Activated CD8-positive, alpha-beta memory T cell treated with anti-CD3 and anti-CD28 coated beads, Interleukin-2, amount 10 ng/mL, durations not matched to agents 7 days and 5 days (primary cell): ENCODE measurements at regions not wholly inside any gene's neighbourhood (a gene's known extent, or its start where the extent isn't known, plus 50 kb on each side); places are given as distances from the start of the nearest gene placed in this dataset.
"Not testable (repeated sequence)": the region's sequence is repeated elsewhere in the genome, so short reads cannot be mapped to it uniquely, and the experiment has no call there.

Experiments used
- ATAC-seq: fragments of 150-1000 bp; cut with Tn5 transposase; one replicate; pipeline ENCODE4 v1.10.0; 2021; ENCODE audit warnings: moderate library complexity
- CTCF ChIA-PET: fragments of 350-600 bp; sonication (Branson Sonifier 250); formaldehyde crosslinking; loops from one replicate; lab custom pipeline; 2021; ENCODE audit warnings: antibody characterized with exemption; lab: Charles Lee
- DNase-seq: peaks from one replicate; pipeline ENCODE4 v3.0.0-alpha.2; 2020
- H3K27ac Mint-ChIP-seq: one replicate; pipeline ENCODE4 v1.8.0; 2021; ENCODE audit warnings: mild to moderate bottlenecking, mixed read lengths
- H3K27me3 Mint-ChIP-seq: one replicate; pipeline ENCODE4 v1.8.0; 2021; ENCODE audit warnings: mixed read lengths
- H3K36me3 Mint-ChIP-seq: one replicate; pipeline ENCODE4 v1.8.0; 2021; ENCODE audit warnings: mild to moderate bottlenecking, mixed read lengths
- H3K4me1 Mint-ChIP-seq: one replicate; pipeline ENCODE4 v1.8.0; 2021; ENCODE audit warnings: mixed read lengths
- H3K4me3 Mint-ChIP-seq: one replicate; pipeline ENCODE4 v1.8.0; 2021; ENCODE audit warnings: mild to moderate bottlenecking, moderate library complexity, mixed read lengths
- H3K9me3 Mint-ChIP-seq: one replicate; pipeline ENCODE4 v1.8.0; 2022; ENCODE audit warnings: low read depth, mixed read lengths

DNA sequence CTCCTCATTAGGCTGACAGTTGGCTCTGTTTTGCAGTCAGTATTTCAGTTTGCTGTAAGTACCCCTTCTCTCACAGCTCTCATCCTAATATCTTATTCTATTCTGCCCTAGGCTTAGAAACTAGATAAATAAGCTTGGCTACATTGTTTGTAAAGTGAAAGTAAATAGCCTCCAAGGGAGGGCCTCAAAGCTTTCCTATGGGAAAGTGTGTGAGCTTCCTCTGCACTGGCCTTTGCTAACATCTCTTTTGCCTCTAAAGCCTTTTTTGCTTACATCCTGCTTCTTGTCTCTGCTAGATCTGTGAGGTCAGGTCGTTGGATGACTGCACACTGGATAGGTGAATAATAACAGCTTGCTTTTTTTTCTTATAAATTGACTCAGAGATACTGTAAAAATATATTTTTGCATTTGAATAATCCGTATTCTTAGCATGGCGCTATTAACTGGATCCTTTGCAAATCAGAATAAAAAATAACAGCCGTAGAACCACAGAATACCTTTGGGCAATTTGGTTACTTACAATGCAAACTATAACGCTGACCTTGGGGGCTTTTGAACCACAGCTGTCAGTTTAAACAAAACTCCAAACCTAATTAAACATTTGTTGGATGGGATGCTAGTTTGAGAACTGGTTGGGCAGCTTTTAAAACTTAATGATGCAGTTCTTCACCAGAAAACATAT is 55.1 kb downstream of the TTC6 start:
- Mint-ChIP-seq H3K4me1 (no peaks in the 10 kb centered on the region), H3K4me3 (no peak overlapping the region), H3K36me3 (no peaks in the 10 kb centered on the region), H3K9me3 (peaks cover under 1% of the 10 kb centered on the region), H3K27me3 (no peaks in the 10 kb centered on the region), H3K27ac (no peak overlapping the region)
- DNase-seq (no peak), ATAC-seq (no peak)
- CTCF ChIA-PET = no interaction called here

DNA sequence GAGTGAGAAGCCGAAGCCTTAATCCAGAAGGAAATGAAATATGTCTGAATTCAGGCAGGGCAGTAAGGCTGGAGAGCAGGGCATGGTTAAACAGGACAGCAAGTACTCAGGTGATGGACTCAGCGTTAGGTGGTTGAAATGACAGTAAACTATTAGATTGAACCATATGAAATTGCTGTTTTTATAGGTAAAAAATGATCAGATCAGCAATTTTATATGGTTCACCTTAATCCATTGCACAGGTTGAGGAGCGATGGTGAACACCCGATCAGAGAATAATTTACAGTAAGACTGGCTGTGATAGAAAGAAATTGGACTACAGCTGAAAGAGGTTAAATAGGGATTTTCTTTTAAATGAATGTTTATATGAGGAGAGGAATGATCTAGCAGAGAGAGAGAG is 56.6 kb downstream of the TTC6 start:
- ATAC-seq (no peak), DNase-seq (no peak)
- Mint-ChIP-seq H3K9me3 (peaks cover 3% of the 10 kb centered on the region), H3K4me1 (no peaks in the 10 kb centered on the region), H3K4me3 (no peak overlapping the region), H3K36me3 (no peaks in the 10 kb centered on the region), H3K27me3 (no peaks in the 10 kb centered on the region), H3K27ac (no peak overlapping the region)
- CTCF ChIA-PET = no interaction called here

DNA sequence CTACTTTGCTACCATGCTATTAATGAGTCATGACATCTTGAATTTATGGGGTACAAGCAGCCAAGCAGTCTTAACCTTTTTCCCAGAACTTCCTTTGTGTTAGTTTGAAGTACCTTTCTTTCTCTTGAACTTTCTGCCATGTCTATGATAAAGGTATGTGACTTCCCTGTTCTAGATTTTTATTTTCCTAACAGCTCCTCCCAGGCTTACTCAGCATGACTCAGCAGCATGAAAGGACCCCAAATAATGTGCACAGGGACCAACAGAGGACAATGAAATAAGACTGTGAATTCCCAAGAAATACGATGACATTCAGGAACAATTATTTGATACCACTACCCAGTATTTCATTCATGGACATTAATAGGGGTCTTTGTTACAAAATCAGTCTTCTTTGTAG is 60.0 kb downstream of the TTC6 start:
- Mint-ChIP-seq H3K27me3 (no peaks in the 10 kb centered on the region), H3K27ac (no peak overlapping the region), H3K4me1 (no peaks in the 10 kb centered on the region), H3K9me3 (peaks cover 6% of the 10 kb centered on the region), H3K4me3 (no peak overlapping the region), H3K36me3 (no peaks in the 10 kb centered on the region)
- DNase-seq (no peak), ATAC-seq (no peak)
- CTCF ChIA-PET = no interaction called here

DNA sequence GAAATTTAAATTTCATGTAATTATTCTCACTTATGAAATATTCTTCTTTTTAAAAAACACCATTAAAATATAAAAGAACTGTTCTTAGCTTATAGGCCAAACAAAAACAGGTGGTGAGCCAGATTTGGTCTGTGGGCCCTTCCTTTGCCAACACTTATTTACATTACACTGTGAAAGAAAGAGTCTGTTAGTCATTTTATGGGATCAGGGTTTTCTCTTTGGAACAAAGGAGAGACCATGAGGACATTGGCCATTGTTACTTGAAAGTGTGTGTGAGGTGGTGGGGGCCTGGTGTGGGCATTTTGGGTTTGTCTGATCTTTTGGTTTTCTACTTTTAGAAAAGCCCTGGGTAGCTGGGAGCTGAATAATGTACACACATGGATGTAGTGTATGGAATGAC is 62.7 kb downstream of the TTC6 start:
- H3K27me3 Mint-ChIP-seq = no peaks in the 10 kb centered on the region
- no peaks in the 10 kb centered on the region for H3K36me3 Mint-ChIP-seq
- DNase-seq (no peak), ATAC-seq (no peak)
- peaks cover 9% of the 10 kb centered on the region for H3K9me3 Mint-ChIP-seq
- no peak overlapping the region for H3K4me3 Mint-ChIP-seq
- no peak overlapping the region for H3K27ac Mint-ChIP-seq
- no peaks in the 10 kb centered on the region for H3K4me1 Mint-ChIP-seq
- CTCF ChIA-PET = no interaction called here

DNA sequence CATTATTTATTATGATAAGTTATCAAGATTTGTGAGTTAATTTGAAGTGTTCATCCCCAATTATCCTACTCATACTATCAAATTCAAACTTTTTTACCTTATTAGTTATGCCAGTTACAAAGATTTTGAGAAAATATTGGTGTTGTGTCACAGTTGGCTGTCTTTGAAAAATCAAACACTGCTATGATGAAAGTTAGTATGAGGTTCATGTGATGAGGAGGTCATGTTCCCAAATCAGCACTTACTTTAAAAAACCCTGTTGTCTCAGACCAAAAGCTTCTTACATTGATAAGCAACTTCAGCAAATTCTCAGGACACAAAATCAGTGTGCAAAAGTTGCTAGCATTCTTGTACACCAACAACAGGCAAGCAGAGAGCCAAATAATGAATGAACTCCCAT is 68.1 kb downstream of the TTC6 start:
- Mint-ChIP-seq H3K27me3 (no peaks in the 10 kb centered on the region), H3K27ac (no peak overlapping the region), H3K36me3 (no peaks in the 10 kb centered on the region), H3K4me3 (no peak overlapping the region), H3K9me3 (peaks cover 8% of the 10 kb centered on the region), H3K4me1 (no peaks in the 10 kb centered on the region)
- ATAC-seq (no peak), DNase-seq (no peak)
- CTCF ChIA-PET = no interaction called here

DNA sequence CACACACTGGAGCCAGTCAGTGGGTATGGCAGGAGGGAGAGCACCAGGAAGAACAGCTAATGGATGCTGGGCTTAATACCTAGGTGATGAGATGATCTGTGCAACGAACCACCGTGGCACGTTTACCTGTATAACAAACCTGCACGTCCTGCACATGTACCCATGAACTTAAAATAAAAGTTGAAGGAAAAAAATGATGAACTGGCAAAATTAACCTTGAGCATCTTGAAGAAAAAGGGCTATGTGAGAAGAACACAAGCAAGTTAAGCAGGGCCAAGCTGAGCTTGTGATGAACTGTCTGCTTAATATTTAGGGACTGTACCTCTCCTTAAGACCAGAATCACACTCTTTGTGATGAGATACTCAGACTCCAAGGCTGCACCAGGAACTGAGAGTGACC is 70.0 kb downstream of the TTC6 start:
- Mint-ChIP-seq H3K4me1 (no peaks in the 10 kb centered on the region), H3K9me3 (peaks cover 12% of the 10 kb centered on the region), H3K4me3 (no peak overlapping the region), H3K27me3 (no peaks in the 10 kb centered on the region), H3K27ac (no peak overlapping the region), H3K36me3 (no peaks in the 10 kb centered on the region)
- DNase-seq (no peak), ATAC-seq (no peak)
- CTCF ChIA-PET = no interaction called here

DNA sequence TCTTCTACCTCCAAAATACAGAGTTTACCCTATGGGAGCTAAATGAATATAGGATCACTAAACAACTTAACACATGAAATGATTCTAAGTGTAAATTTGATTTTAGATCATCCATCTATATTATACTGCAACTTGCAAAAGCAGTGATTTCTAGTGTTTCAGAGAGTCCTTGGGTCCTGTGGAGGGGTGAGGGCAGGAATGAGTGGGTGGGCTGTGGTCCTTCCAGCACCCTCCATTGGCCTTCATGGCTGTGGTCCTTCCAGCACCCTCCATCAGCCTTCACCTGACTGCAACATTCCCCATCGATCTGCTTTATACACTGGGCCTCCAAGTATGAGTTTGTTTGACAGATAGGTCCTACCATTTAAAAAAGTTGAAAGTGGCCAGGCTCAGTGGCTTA is 70.5 kb downstream of the TTC6 start:
- Mint-ChIP-seq H3K27ac (no peak overlapping the region), H3K4me1 (no peaks in the 10 kb centered on the region), H3K27me3 (no peaks in the 10 kb centered on the region), H3K36me3 (no peaks in the 10 kb centered on the region), H3K4me3 (no peak overlapping the region), H3K9me3 (peaks cover 12% of the 10 kb centered on the region)
- ATAC-seq (no peak), DNase-seq (no peak)
- CTCF ChIA-PET = no interaction called here

DNA sequence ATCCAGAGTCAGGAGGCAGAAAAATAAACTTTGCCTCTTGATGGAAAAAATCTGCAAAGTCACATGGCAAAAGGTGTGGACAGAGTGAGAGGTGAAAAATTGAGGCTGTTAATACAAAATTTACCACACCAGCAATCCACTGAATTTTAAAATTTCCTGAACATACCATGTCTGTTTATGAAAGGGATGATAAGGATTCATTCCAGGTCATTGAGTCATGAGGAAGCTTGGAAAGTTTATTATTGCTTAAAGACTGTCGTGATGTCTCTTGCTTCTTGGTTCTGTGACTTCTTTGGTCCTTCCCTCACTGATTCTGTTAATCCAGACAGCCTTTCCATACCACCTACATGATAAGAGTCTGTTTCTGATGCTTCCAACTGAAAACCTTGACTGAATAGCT is 73.2 kb downstream of the TTC6 start:
- Mint-ChIP-seq H3K27ac (no peak overlapping the region), H3K4me3 (no peak overlapping the region)
- CTCF ChIA-PET = no interaction called here

DNA sequence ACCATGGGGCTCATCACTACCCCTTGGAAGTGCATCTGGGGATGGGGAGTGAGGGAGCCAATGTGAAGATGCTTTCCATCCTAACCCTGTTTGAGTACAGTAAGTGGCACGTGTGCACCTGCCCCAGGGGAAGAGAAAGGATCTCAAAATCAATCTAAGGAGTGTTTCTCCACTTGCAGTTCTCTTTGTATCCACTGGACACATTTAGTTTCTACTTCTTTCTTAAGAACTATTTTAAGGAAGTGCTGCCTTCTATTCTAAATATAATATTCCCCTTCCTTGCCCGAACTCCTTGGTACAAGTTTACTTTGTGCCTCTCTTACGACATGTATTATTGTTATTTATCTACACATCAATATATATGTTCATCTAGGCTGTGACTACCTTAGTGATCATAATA is 73.8 kb downstream of the TTC6 start:
- Mint-ChIP-seq H3K27me3 (no peaks in the 10 kb centered on the region), H3K9me3 (peaks cover 8% of the 10 kb centered on the region), H3K36me3 (no peaks in the 10 kb centered on the region), H3K4me3 (no peak overlapping the region), H3K4me1 (no peaks in the 10 kb centered on the region), H3K27ac (no peak overlapping the region)
- no peak for ATAC-seq
- DNase-seq = no peak
- CTCF ChIA-PET = no interaction called here

More for the DNA sequence above, 73.2 kb downstream of the TTC6 start:
- Mint-ChIP-seq H3K9me3 (peaks cover 10% of the 10 kb centered on the region), H3K36me3 (no peaks in the 10 kb centered on the region), H3K27me3 (no peaks in the 10 kb centered on the region), H3K4me1 (no peaks in the 10 kb centered on the region)
- DNase-seq = no peak
- no peak for ATAC-seq

DNA sequence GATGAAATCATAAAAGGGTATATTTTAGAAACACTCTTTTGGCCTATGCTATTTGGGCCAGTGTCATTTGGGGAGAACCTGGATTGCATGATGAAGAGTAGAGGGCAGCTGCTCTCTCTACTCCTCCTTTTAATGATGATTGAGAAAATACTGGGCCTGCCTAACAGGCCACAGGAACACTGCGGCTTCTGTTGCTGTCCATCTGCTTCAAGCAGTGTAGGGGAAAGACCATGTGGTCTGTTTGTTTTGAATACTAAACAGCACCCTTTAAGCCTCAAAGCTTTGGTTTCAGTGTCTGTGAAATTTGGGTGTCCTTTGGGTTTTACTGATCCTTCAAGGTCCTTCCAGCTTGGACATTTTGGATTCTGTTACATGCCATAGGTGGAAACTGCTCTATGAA is 78.0 kb downstream of the TTC6 start:
- H3K9me3 Mint-ChIP-seq = peaks cover 5% of the 10 kb centered on the region
- H3K27ac Mint-ChIP-seq = no peak overlapping the region
- CTCF ChIA-PET = no interaction called here
- no peaks in the 10 kb centered on the region for H3K4me1 Mint-ChIP-seq
- no peak overlapping the region for H3K4me3 Mint-ChIP-seq
- no peak for ATAC-seq
- H3K36me3 Mint-ChIP-seq = no peaks in the 10 kb centered on the region
- no peaks in the 10 kb centered on the region for H3K27me3 Mint-ChIP-seq
- no peak for DNase-seq

DNA sequence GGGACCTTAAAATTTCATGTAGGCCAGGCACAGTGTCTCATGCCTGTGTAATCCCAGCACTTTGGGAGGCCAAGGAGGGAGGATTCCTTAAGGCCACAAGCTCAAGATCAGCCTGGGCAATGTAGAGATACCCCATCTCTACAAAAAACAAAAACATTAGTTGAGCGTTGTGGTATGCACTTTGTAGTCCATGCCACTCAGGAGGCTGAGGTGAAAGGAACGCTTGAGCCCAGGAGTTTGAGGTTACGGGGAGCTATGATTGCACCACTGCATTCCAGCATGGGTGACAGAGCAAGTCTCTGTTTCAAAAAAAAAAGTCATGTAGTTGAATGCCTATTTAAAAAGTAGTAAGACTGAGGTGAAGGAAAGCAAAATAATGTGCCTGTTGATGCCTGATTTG is 83.5 kb downstream of the TTC6 start:
- no peaks in the 10 kb centered on the region for H3K27me3 Mint-ChIP-seq
- no peak overlapping the region for H3K27ac Mint-ChIP-seq
- H3K4me1 Mint-ChIP-seq = no peaks in the 10 kb centered on the region
- H3K36me3 Mint-ChIP-seq = no peaks in the 10 kb centered on the region
- DNase-seq = no peak
- H3K9me3 Mint-ChIP-seq = no peaks in the 10 kb centered on the region
- CTCF ChIA-PET = no interaction called here
- no peak overlapping the region for H3K4me3 Mint-ChIP-seq
- no peak for ATAC-seq

DNA sequence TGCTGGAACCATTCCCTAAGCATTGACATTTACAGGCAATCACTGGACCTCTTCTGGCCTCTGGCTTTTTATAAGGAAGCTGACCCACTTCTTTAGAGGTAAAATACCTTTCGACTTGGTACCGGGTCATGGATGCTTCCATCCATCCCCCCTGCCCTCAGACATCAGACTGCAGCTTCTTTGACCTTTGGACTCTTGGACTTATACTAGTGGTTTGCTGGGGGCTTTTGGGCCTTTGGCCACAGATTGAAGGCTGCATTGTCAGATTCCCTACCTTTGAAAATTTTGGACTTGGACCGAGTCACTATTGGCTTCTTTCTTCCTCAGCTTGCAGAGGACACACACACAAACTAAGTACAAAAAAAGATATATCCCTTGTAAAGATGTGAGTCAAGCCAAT is 86.1 kb downstream of the TTC6 start:
- Mint-ChIP-seq H3K4me1 (no peaks in the 10 kb centered on the region), H3K9me3 (peaks cover 2% of the 10 kb centered on the region), H3K4me3 (no peak overlapping the region), H3K27ac (no peak overlapping the region), H3K27me3 (no peaks in the 10 kb centered on the region), H3K36me3 (no peaks in the 10 kb centered on the region)
- no peak for DNase-seq
- no peak for ATAC-seq
- CTCF ChIA-PET = no interaction called here

DNA sequence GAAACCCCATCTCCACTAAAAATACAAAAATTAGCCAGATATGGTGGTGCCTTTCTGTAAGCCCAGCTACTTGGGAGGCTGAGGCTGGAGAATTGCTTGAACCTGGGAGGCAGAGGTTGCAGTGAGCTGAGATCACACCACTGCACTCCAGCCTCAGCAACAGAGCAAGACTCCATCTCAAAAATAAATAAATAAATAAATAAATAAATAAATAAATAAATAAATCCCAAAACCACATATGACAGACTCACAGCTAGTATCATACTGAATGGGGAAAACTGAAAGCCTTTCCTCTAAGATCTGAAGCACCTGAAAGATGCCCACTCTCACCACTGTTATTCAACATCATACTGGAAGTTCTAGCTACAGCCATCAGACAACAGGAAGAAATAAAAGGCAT is 97.3 kb downstream of the TTC6 start:
- DNase-seq, H3K27me3 Mint-ChIP-seq, H3K36me3 Mint-ChIP-seq, H3K27ac Mint-ChIP-seq, ATAC-seq, H3K4me1 Mint-ChIP-seq, CTCF ChIA-PET, H3K4me3 Mint-ChIP-seq: not testable (repeated sequence)
- H3K9me3 Mint-ChIP-seq = peaks cover 18% of the 10 kb centered on the region

DNA sequence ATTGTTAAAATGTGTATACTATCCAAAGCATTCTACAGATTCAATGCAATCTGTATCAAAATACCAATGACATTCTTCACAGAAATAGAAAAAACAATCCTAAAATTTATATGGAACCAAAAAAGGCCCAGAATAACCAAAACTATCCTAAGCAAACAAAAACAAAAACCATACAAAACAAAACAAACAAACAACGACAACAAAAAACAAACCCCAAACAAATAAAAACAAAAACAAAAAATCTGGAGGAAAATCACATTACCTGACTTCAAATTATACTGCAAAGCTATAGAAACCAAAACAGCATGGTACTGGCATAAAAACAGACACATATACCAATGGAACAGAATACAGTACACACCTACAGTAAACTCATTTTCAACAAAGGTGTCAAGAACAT is 98.0 kb downstream of the TTC6 start:
- H3K4me3 Mint-ChIP-seq, CTCF ChIA-PET, H3K4me1 Mint-ChIP-seq, H3K27me3 Mint-ChIP-seq, DNase-seq, H3K27ac Mint-ChIP-seq, ATAC-seq, H3K36me3 Mint-ChIP-seq: not testable (repeated sequence)
- peaks cover 18% of the 10 kb centered on the region for H3K9me3 Mint-ChIP-seq

DNA sequence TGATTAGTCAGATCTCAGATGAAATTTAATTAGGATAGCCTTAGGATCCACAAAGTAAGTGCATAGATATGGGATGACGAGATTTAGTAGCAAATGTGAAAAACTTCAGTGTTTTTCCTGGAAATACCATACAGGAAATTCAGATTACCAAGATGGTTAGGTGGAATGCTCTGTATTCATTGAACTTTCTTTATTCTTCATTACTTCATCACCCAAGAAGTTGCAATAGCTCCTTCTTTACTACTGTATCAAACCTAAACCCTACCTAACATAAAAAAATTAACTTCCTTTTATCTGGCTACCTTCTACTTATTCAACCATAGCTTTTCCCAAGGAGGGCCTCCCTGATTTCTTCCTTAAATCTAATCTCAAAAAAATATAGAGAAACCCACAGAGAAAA is 100.4 kb downstream of the TTC6 start:
- Mint-ChIP-seq H3K27me3 (no peaks in the 10 kb centered on the region), H3K4me3 (no peak overlapping the region), H3K36me3 (no peaks in the 10 kb centered on the region), H3K9me3 (peaks cover 14% of the 10 kb centered on the region), H3K27ac (no peak overlapping the region), H3K4me1 (no peaks in the 10 kb centered on the region)
- CTCF ChIA-PET = no interaction called here
- DNase-seq = no peak
- ATAC-seq = no peak
